HUES48 (cell line): ENCODE measurements at regions not wholly inside any gene's neighbourhood (a gene's known extent, or its start where the extent isn't known, plus 50 kb on each side); places are given as distances from the start of the nearest gene placed in this dataset.
"Not testable (repeated sequence)": the region's sequence is repeated elsewhere in the genome, so short reads cannot be mapped to it uniquely, and the experiment has no call there.

ENCODE experiments used
- H3K27ac ChIP-seq: one replicate; pipeline ENCODE4 v1.7.0; 2013; ENCODE audit warnings: low read depth, low read length, inconsistent platforms
- H3K27me3 ChIP-seq: 2 replicates; pipeline ENCODE4 v1.6.1; 2013; ENCODE audit warnings: mild to moderate bottlenecking, low read length; ENCODE audit not compliant: control insufficient read depth, insufficient read depth
- H3K36me3 ChIP-seq: 2 replicates; pipeline ENCODE4 v1.6.1; 2013; ENCODE audit warnings: low read length; ENCODE audit not compliant: control insufficient read depth, insufficient read depth
- H3K4me1 ChIP-seq: 2 replicates; pipeline ENCODE4 v1.6.1; 2013; ENCODE audit warnings: mild to moderate bottlenecking, low read length; ENCODE audit not compliant: control insufficient read depth, insufficient read depth
- H3K4me3 ChIP-seq: 2 replicates; pipeline ENCODE4 v1.5.1; 2013; ENCODE audit warnings: mild to moderate bottlenecking, low read depth, low read length
- H3K9ac ChIP-seq: 2 replicates; pipeline ENCODE4 v1.6.1; 2013; ENCODE audit warnings: mild to moderate bottlenecking, low read depth, low read length, moderate library complexity
- H3K9me3 ChIP-seq: 2 replicates; pipeline ENCODE4 v1.6.1; 2013; ENCODE audit warnings: low read length; ENCODE audit not compliant: control insufficient read depth, insufficient read depth

DNA sequence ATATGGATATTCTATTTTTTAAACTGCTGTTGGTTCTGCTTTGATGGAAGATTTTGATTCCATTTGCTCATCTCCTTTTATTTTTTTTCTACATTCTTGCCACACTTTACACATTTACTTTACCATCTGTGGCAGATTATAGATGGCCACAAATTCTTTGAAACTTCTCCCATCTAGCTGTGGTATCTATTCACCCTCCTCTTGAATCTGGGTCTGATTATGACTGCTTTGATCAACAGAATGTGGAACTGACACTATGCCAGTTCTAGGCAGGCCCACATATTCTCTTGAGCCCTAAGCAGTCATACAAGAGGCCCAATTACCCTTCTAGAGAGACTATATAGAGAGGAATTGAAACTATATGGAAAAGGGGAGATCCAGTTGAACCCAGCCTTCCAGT is 439.0 kb upstream of the PTGER4 start:
- Histone ChIP-seq H3K4me3 (no peak overlapping the region), H3K36me3 (no peaks in the 10 kb centered on the region), H3K4me1 (no peaks in the 10 kb centered on the region), H3K9ac (no peak overlapping the region), H3K27me3 (no peaks in the 10 kb centered on the region), H3K9me3 (no peaks in the 10 kb centered on the region), H3K27ac (no peak overlapping the region)

DNA sequence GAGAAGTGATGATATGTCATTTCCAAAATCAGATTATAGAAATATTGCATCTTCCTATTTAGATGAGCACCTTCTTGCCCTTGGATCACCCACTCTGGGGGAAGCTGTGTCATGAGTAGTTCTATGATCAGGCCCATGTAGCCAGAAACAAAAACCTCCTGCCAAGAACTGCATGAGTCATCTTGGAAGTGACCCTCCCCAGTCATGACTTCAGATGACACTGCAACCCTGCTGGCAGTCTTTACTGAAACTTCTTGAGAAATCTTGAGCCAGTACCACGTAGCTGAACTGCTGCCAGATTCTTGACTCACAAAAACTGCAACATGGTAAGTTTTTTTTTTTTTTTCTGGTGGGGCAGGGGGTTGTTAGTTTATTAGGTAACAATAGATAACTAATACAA is 439.6 kb upstream of the PTGER4 start:
- Histone ChIP-seq H3K9ac (no peak overlapping the region), H3K27me3 (no peaks in the 10 kb centered on the region), H3K27ac (no peak overlapping the region), H3K9me3 (no peaks in the 10 kb centered on the region), H3K4me3 (no peak overlapping the region), H3K4me1 (no peaks in the 10 kb centered on the region), H3K36me3 (no peaks in the 10 kb centered on the region)

DNA sequence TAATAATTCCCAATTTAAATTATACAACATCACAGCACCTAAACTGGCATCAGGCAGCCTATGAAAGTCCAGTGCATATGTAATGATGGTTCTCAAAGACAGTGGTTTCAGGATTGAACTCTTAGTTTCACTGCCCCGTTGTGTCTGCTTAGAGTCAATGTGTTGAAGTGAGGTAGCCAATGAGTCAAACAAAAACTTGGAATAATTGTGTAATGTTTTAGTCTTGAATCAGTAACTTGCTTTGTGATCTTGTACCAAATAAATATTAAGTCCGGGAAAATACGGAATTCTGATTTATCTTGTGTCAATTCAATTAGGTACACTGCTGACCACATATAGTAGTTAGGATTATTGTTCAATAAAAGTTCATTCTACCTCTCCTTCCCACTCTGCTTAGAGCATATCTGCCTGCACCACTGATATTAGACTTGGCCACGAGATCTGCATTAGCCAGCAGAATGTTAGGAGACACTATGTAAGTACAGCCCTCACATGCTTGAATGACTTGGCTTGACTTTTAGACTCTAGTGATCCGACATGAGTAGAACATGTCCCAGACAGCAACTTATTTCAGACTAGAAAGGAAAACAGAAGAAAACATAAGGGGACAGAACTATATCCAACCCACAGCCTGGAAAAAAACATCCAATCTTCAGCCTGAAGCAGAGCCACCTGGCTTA is 441.5 kb upstream of the PTGER4 start:
- no peak overlapping the region for H3K27ac ChIP-seq

DNA sequence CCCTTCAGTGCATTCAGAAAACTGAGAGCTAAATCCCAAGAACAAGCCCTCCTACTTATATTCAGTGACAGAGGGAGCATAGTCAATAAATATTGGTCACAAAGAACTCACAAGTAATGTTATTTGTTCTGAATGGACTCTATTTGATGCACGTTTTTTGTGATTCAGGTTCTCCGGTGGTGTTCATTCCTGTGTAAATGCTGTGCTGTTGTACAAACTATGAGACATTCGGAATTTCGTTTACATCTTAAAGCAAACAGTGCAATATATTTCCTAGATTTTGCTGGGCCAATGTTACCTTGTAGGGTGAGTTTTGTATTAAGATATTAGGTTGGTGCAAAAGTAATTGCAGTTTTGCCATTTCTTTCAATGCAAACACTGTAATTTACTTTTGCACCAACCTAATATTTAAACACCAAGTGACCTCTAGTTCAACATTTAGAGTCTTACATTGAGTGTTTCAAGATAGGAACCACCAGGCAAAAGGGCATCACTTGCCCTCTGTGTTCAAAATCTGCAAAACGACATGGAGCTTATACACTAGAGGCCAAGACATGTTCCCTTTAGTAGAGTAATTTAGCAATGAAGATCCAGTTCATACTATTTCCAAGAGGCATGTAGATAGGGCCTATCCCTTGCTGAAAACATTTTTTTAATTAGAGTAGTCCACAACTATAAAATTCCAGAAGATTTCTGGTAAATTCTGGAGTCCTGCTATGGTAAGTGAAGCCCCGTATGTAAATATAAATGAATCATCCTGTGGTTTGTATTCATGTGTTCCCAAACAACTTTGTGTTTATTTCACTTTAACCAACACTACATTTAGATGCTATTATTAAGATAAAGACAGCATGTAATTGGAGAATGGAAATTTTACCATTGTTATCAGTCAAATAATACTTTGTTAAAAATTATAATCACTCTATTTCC is 444.0 kb upstream of the PTGER4 start:
- Histone ChIP-seq H3K27ac (no peak overlapping the region), H3K9me3 (no peaks in the 10 kb centered on the region), H3K4me1 (peaks cover 5% of the 10 kb centered on the region; the same call in 1 of the 2 replicates), H3K9ac (no peak overlapping the region), H3K27me3 (no peaks in the 10 kb centered on the region), H3K4me3 (no peak overlapping the region), H3K36me3 (no peaks in the 10 kb centered on the region)

More for the DNA sequence above, 441.5 kb upstream of the PTGER4 start:
- Histone ChIP-seq H3K9me3 (no peaks in the 10 kb centered on the region), H3K4me3 (no peak overlapping the region), H3K9ac (no peak overlapping the region), H3K4me1 (peaks cover 2% of the 10 kb centered on the region; the same call in 1 of the 2 replicates), H3K27me3 (no peaks in the 10 kb centered on the region), H3K36me3 (no peaks in the 10 kb centered on the region)

DNA sequence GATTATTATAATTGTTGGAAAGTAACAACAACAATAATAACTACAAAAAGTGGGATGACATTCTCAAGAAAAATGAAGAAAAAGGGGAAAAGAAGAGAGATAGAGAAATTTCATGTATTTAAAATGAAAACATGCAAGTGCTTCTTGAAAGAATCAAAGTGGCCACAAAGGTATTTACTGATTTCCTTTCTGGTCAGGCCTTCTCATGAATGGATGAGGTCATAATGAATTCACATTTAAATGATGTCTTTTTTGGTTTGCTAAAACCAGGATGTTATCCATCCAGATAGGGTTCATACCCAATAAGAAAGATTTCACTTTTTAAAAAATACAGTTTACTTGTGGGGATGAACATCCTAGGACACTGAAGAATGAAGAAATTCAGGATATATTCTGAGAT is 446.4 kb upstream of the PTGER4 start:
- Histone ChIP-seq H3K27ac (no peak overlapping the region), H3K4me3 (no peak overlapping the region), H3K9ac (no peak overlapping the region), H3K36me3 (no peaks in the 10 kb centered on the region), H3K4me1 (peaks cover 5% of the 10 kb centered on the region; the same call in 1 of the 2 replicates), H3K9me3 (no peaks in the 10 kb centered on the region), H3K27me3 (no peaks in the 10 kb centered on the region)

DNA sequence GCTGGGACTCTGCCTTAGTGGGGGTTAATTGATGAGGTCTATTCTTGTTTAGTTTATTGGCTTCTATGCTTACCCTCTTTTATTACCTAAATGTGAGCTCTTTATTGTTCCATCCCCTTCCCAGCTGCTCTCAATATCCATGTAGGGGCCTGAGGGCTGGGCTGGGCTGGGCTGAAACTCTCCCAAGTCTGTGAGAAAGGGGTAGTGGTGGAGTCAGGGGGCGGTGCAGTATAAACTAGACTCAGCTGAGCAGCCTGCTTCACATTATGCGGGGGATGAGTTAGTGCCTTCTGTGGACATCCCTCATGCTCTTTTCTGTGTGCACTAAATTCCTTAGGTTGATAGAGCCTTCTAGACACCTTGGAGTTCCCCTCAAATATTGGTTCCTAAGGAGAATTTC is 451.8 kb upstream of the PTGER4 start:
- H3K27me3 ChIP-seq = no peaks in the 10 kb centered on the region
- H3K36me3 ChIP-seq = no peaks in the 10 kb centered on the region
- H3K27ac ChIP-seq = no peak overlapping the region
- no peak overlapping the region for H3K9ac ChIP-seq
- no peaks in the 10 kb centered on the region for H3K9me3 ChIP-seq
- no peak overlapping the region for H3K4me3 ChIP-seq
- H3K4me1 ChIP-seq = peaks cover 8% of the 10 kb centered on the region

DNA sequence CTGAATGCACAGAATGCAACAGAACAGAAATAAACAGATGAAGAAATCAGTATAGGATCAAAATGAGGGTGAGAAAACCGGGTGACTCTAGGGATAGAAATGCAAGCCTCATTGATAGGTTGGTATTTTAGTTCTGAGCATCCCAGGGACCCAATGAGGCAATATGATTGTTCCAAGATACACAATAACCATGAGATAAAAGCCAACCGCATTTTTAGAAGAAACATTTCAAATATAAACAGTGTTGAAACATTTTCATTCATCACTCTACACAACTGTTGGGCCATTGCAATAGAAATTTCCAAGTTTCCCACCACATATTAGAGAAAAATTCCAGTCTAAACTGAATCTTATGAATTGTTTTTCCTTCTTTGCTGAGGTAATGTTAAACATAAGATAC is 452.3 kb upstream of the PTGER4 start:
- no peaks in the 10 kb centered on the region for H3K27me3 ChIP-seq
- H3K4me1 ChIP-seq = peaks cover 7% of the 10 kb centered on the region
- H3K4me3 ChIP-seq = no peak overlapping the region
- H3K9me3 ChIP-seq = no peaks in the 10 kb centered on the region
- H3K36me3 ChIP-seq = no peaks in the 10 kb centered on the region
- no peak overlapping the region for H3K27ac ChIP-seq
- H3K9ac ChIP-seq = no peak overlapping the region

DNA sequence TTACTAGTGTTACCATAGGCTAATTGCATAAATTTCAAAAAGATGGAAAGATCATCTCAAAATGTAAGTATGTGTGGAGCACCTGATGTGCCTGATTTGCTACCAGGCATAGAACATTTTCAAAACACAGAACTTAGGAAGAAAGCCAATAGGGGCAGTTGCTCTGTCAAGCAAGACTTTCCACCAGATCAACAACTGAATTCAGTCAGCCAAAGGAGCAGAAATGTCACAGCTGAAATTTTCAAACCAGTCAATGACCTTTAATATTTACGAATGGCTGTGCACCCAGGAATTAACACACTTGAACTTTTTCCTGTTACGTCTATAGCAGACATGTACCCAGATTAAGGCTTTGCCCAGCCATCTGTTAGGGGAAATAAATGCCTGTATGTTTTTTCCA is 452.8 kb upstream of the PTGER4 start:
- Histone ChIP-seq H3K36me3 (no peaks in the 10 kb centered on the region), H3K27me3 (no peaks in the 10 kb centered on the region), H3K9ac (no peak overlapping the region), H3K27ac (no peak overlapping the region), H3K4me3 (no peak overlapping the region), H3K9me3 (no peaks in the 10 kb centered on the region), H3K4me1 (peaks cover 7% of the 10 kb centered on the region)

DNA sequence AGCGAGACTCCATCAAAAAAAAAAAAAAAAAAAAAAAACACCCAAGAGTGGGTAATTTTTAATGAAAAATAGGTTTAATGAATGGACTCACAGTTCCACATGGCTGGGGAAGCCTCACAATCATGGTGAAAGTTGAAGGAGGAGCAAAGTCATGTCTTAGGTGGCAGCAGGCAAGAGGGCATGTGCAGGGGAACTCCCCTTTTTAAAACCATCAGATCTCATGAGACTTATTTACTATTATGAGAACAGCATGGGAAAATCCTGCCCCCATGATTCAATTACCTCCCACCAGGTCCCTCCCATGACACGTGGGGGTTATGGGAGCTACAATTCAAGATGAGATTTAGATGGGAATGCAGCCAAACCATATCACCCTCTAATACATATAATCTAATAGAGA is 454.6 kb upstream of the PTGER4 start:
- H3K9me3 ChIP-seq, H3K4me1 ChIP-seq, H3K9ac ChIP-seq, H3K4me3 ChIP-seq, H3K27me3 ChIP-seq, H3K36me3 ChIP-seq, H3K27ac ChIP-seq: not testable (repeated sequence)

DNA sequence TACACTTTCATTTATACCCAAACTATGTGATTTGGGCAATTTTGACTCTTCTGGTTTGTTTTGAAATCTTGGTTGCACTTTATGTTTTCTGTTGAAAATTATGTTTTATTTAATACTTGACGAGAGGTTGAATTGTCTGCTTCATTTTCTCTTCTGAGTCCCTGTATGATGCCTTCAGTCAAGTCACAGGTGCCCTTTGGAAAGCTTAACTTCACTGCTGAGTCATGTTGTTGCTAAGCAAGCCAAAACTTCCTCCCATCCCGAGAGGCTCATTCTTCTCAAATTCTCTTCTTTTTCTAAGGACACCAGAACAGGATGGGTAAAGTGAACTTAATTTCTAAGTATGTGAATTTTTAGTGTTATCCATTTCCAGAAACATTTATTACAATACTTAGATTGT is 455.3 kb upstream of the PTGER4 start:
- Histone ChIP-seq H3K9me3 (no peaks in the 10 kb centered on the region), H3K9ac (no peak overlapping the region), H3K27ac (no peak overlapping the region), H3K27me3 (no peaks in the 10 kb centered on the region), H3K4me1 (peaks cover 7% of the 10 kb centered on the region), H3K36me3 (no peaks in the 10 kb centered on the region), H3K4me3 (no peak overlapping the region)

DNA sequence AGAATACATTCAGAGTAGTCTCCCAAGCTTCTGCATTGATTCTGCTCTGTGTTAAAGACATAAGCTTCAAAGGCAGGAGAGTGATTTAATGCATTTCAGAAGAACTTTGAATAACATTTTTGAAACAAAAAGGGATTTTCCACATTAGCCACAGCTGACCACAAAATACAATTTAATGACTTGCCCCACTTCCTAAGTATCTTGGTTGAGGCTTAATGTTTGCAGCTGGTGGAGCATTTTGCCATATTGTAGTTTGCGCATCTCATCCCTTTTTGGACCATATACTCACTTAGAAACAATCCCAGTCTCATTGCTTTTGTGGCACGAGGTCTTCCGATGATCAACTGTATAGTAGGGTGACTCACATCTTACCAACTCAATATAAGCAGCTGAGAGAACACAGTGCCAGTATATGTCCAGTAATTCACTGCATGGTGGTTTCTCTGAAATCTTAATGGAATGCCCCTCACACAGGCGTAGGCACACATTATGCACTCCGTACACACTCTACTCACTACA is 455.8 kb upstream of the PTGER4 start:
- no peak overlapping the region for H3K4me3 ChIP-seq
- peaks cover 7% of the 10 kb centered on the region for H3K4me1 ChIP-seq
- H3K27ac ChIP-seq = no peak overlapping the region
- no peaks in the 10 kb centered on the region for H3K36me3 ChIP-seq
- H3K9me3 ChIP-seq = no peaks in the 10 kb centered on the region
- H3K27me3 ChIP-seq = no peaks in the 10 kb centered on the region
- no peak overlapping the region for H3K9ac ChIP-seq
